ENCODE measurements at regions not wholly inside any gene's neighbourhood (a gene's known extent, or its start where the extent isn't known, plus 50 kb on each side); places are given as distances from the start of the nearest gene placed in this dataset.

DNA sequence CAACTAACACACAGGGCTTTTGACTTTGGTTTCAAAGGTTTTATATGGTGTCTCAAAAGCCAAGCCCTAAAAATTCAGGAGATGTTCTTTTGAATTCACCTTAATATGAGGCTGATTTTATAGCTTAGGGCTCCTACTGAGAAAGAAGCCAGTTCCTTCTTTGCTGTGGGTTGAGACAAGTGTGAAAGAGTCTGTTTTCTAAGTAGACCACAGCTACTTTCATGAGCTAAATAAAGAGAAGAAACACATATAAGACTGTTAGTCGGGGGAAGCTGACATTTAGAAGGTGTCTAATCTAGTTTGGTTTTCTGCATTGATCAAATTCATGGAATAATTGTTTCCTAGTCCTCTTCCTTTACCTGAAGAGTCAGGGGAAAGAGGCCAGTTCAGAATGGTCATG is 332.1 kb upstream of the CELF2 start:
- TF ChIP-seq, protein P1, sequence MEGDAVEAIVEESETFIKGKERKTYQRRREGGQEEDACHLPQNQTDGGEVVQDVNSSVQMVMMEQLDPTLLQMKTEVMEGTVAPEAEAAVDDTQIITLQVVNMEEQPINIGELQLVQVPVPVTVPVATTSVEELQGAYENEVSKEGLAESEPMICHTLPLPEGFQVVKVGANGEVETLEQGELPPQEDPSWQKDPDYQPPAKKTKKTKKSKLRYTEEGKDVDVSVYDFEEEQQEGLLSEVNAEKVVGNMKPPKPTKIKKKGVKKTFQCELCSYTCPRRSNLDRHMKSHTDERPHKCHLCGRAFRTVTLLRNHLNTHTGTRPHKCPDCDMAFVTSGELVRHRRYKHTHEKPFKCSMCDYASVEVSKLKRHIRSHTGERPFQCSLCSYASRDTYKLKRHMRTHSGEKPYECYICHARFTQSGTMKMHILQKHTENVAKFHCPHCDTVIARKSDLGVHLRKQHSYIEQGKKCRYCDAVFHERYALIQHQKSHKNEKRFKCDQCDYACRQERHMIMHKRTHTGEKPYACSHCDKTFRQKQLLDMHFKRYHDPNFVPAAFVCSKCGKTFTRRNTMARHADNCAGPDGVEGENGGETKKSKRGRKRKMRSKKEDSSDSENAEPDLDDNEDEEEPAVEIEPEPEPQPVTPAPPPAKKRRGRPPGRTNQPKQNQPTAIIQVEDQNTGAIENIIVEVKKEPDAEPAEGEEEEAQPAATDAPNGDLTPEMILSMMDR (IDR thresholded peaks at IDR 0.05; ENCODE audit: low read depth, low read length, poor library complexity, severe bottlenecking) = no peak
- no peak for TF ChIP-seq EZH2phosphoT487 (IDR thresholded peaks at IDR 0.05; ENCODE audit: borderline replicate concordance, low read length)

Measured in DOHH2 (cell line).